Parathyroid adenoma (tissue), 2 donors: ENCODE measurements at regions not wholly inside any gene's neighbourhood (a gene's known extent, or its start where the extent isn't known, plus 50 kb on each side); places are given as distances from the start of the nearest gene placed in this dataset.
"Not testable (repeated sequence)": the region's sequence is repeated elsewhere in the genome, so short reads cannot be mapped to it uniquely, and the experiment has no call there.

ENCODE experiments used
- H2AFZ ChIP-seq: fragments of 300-600 bp; sonication (generic); one replicate; pipeline ENCODE4 v1.7.0; 2017; ENCODE audit warnings: antibody characterized with exemption, mild to moderate bottlenecking
- H3K27ac ChIP-seq: fragments of 300-600 bp; sonication (generic); one replicate; pipeline ENCODE4 v1.7.0; 2017
- H3K27me3 ChIP-seq: fragments of 300-600 bp; sonication (generic); one replicate; pipeline ENCODE4 v1.7.0; 2017; ENCODE audit warnings: low read length; ENCODE audit not compliant: control insufficient read depth, insufficient read depth
- H3K36me3 ChIP-seq: fragments of 300-600 bp; sonication (generic); one replicate; pipeline ENCODE4 v1.7.0; 2017; ENCODE audit warnings: low read length; ENCODE audit not compliant: control insufficient read depth, insufficient read depth
- H3K4me1 ChIP-seq: fragments of 300-600 bp; sonication (generic); one replicate; pipeline ENCODE4 v1.7.0; 2017; ENCODE audit warnings: control low read depth
- H3K4me2 ChIP-seq: fragments of 300-600 bp; sonication (generic); one replicate; pipeline ENCODE4 v1.7.0; 2017; ENCODE audit warnings: low read length
- H3K4me3 ChIP-seq: fragments of 300-600 bp; sonication (generic); one replicate; pipeline ENCODE4 v1.7.0; 2017; ENCODE audit warnings: low read depth, low read length
- H3K79me2 ChIP-seq: fragments of 300-600 bp; sonication (generic); one replicate; pipeline ENCODE4 v1.7.0; 2017; ENCODE audit warnings: control low read depth
- H3K9ac ChIP-seq: fragments of 300-600 bp; sonication (generic); one replicate; pipeline ENCODE4 v1.7.0; 2017; ENCODE audit warnings: mild to moderate bottlenecking
- H3K9me3 ChIP-seq: fragments of 300-600 bp; sonication (generic); one replicate; pipeline ENCODE4 v1.7.0; 2017; ENCODE audit warnings: low read length; ENCODE audit not compliant: control insufficient read depth
- CTCF ChIP-seq: fragments of 300-600 bp; sonication (generic); IDR thresholded peaks from one replicate; pipeline ENCODE4 v1.7.0; 2017; ENCODE audit warnings: antibody characterized with exemption, mild to moderate bottlenecking
- donor health status: primary hyperparathyroidism.

GRCh38 chr4:63221477-63221876 is 1187.8 kb downstream of the TECRL start:
- Histone ChIP-seq H3K9me3 (no peaks in the 10 kb centered on the region), H3K9ac (no peak overlapping the region), H3K27ac (no peak overlapping the region), H3K4me2 (no peak overlapping the region), H3K4me3 (no peak overlapping the region), H3K4me1 (no peaks in the 10 kb centered on the region), H3K27me3 (no peaks in the 10 kb centered on the region), H3K79me2 (no peaks in the 10 kb centered on the region), H2AFZ (no peak overlapping the region), H3K36me3 (no peaks in the 10 kb centered on the region)
- TF ChIP-seq CTCF: no peak

- H3K9ac ChIP-seq: no peak overlapping the region
- H2AFZ ChIP-seq: no peak overlapping the region
- no peaks in the 10 kb centered on the region for H3K36me3 ChIP-seq
- no peaks in the 10 kb centered on the region for H3K79me2 ChIP-seq
- no peak overlapping the region for H3K27ac ChIP-seq
- no peaks in the 10 kb centered on the region for H3K4me1 ChIP-seq
- H3K9me3 ChIP-seq: no peaks in the 10 kb centered on the region
- no peak overlapping the region for H3K4me3 ChIP-seq
- H3K4me2 ChIP-seq: no peak overlapping the region
- TF ChIP-seq CTCF: no peak
- H3K27me3 ChIP-seq: no peaks in the 10 kb centered on the region
Observed at GRCh38 chr4:63218856-63219255, 1190.4 kb downstream of the TECRL start.

DNA sequence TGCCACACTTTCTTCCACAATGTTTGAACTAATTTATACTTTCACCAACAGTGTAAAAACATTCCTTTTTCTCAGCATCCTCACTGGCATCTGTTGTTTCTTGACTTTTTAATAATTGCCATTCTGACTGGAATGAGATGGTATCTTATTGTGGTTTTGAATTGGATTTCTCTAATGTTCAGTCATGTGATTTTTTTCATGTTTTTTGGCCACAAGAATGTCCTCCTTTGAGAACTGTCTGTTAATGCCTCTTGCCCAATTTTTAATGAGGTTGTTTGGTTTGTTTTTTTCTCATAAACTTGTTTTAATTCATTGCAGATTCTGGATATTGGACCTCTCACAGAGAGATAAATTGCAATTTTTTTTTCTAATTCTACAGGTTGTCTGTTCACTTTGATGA is 1195.2 kb downstream of the TECRL start:
- Histone ChIP-seq H3K4me2 (no peak overlapping the region), H3K27ac (no peak overlapping the region), H3K9ac (no peak overlapping the region), H3K79me2 (no peaks in the 10 kb centered on the region), H3K9me3 (no peaks in the 10 kb centered on the region), H3K4me1 (no peaks in the 10 kb centered on the region), H3K36me3 (no peaks in the 10 kb centered on the region), H2AFZ (no peak overlapping the region), H3K27me3 (no peaks in the 10 kb centered on the region), H3K4me3 (no peak overlapping the region)
- no peak for TF ChIP-seq CTCF

- Histone ChIP-seq H3K9me3 (no peaks in the 10 kb centered on the region), H3K4me3 (no peak overlapping the region), H3K9ac (no peak overlapping the region), H3K79me2 (no peaks in the 10 kb centered on the region), H2AFZ (no peak overlapping the region), H3K4me2 (no peak overlapping the region), H3K4me1 (no peaks in the 10 kb centered on the region), H3K27ac (no peak overlapping the region), H3K36me3 (no peaks in the 10 kb centered on the region), H3K27me3 (no peaks in the 10 kb centered on the region)
- no peak for TF ChIP-seq CTCF
Observed at GRCh38 chr4:63211776-63212479, 1197.3 kb downstream of the TECRL start.

DNA sequence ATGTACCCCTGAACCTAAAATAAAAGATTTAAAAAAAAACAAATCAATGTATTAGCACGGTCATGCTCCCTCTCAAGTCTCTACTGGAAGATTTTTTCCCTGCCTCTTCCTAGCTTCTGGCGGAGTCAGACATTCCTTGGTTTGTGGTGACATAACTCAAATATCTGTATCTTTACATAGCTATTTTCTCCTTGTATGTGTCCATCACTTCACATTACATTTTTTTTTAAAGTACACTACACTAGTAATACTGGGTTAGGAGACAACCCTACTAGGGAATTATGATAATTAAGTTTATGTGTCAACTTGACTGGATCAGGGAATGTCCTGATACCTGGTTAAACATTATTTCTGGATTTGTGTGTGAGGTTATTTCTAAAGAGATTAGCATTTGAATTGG is 1197.9 kb downstream of the TECRL start:
- H3K27me3 ChIP-seq: no peaks in the 10 kb centered on the region
- no peak for TF ChIP-seq CTCF
- H3K27ac ChIP-seq: no peak overlapping the region
- no peaks in the 10 kb centered on the region for H3K4me1 ChIP-seq
- H3K36me3 ChIP-seq: no peaks in the 10 kb centered on the region
- no peaks in the 10 kb centered on the region for H3K79me2 ChIP-seq
- H3K9me3 ChIP-seq: no peaks in the 10 kb centered on the region
- no peak overlapping the region for H2AFZ ChIP-seq
- no peak overlapping the region for H3K9ac ChIP-seq
- no peak overlapping the region for H3K4me2 ChIP-seq
- no peak overlapping the region for H3K4me3 ChIP-seq

- H3K27me3 ChIP-seq, H3K9me3 ChIP-seq, H3K36me3 ChIP-seq, H3K9ac ChIP-seq, H3K79me2 ChIP-seq, H3K4me3 ChIP-seq, H3K27ac ChIP-seq, H3K4me1 ChIP-seq, H2AFZ ChIP-seq, H3K4me2 ChIP-seq: not testable (repeated sequence)
Observed at GRCh38 chr4:63193029-63193428, 1216.2 kb downstream of the TECRL start.
